ENCODE measurements at regions not wholly inside any gene's neighbourhood (a gene's known extent, or its start where the extent isn't known, plus 50 kb on each side); places are given as distances from the start of the nearest gene placed in this dataset.

- no peak for TF ChIP-seq CTCF (IDR thresholded peaks at IDR 0.05; ENCODE audit: unreplicated experiment in 3 of 3)
- H3K4me1 Mint-ChIP-seq, result peaks cover 41% of the 10 kb centered on the region
- H3K27ac Mint-ChIP-seq, result peak overlapping the region; percentile 21 to 51 (median 37)
- no peak overlapping the region for H3K4me3 Mint-ChIP-seq
- H3K9me3 Mint-ChIP-seq, result no peaks in the 10 kb centered on the region
- H3K36me3 Mint-ChIP-seq (ENCODE audit: low read depth), result no peaks in the 10 kb centered on the region
- H3K27me3 Mint-ChIP-seq (ENCODE audit: low read depth), result peaks cover 3% of the 10 kb centered on the region
Observed at GRCh38 chr5:82334856-82335255, 56.7 kb upstream of the RPS23 start.

GRCh38 chr5:82334085-82334692 is 56.0 kb upstream of the RPS23 start:
- H3K36me3 Mint-ChIP-seq (ENCODE audit: low read depth), result no peaks in the 10 kb centered on the region
- peak overlapping the region; percentile 21 to 51 (median 37) for H3K27ac Mint-ChIP-seq
- H3K4me1 Mint-ChIP-seq, result peaks cover 37% of the 10 kb centered on the region
- H3K27me3 Mint-ChIP-seq (ENCODE audit: low read depth), result peaks cover 3% of the 10 kb centered on the region
- no peak overlapping the region for H3K4me3 Mint-ChIP-seq
- no peaks in the 10 kb centered on the region for H3K9me3 Mint-ChIP-seq
- TF ChIP-seq CTCF (IDR thresholded peaks at IDR 0.05; ENCODE audit: unreplicated experiment in 3 of 3), result no peak

- no peak for TF ChIP-seq CTCF (IDR thresholded peaks at IDR 0.05; ENCODE audit: unreplicated experiment in 3 of 3)
- Mint-ChIP-seq H3K27ac (no peak overlapping the region), H3K9me3 (peaks cover 4% of the 10 kb centered on the region), H3K36me3 (ENCODE audit: low read depth) (no peaks in the 10 kb centered on the region), H3K4me3 (no peak overlapping the region), H3K4me1 (peaks cover 32% of the 10 kb centered on the region), H3K27me3 (ENCODE audit: low read depth) (peaks cover 3% of the 10 kb centered on the region)
Observed at GRCh38 chr5:82332886-82333615, 54.9 kb upstream of the RPS23 start.

- TF ChIP-seq CTCF (IDR thresholded peaks at IDR 0.05; ENCODE audit: unreplicated experiment in 3 of 3), result no peak
- no peak overlapping the region for H3K27ac Mint-ChIP-seq
- H3K27me3 Mint-ChIP-seq (ENCODE audit: low read depth), result peaks cover 3% of the 10 kb centered on the region
- peaks cover 4% of the 10 kb centered on the region for H3K9me3 Mint-ChIP-seq
- H3K36me3 Mint-ChIP-seq (ENCODE audit: low read depth), result no peaks in the 10 kb centered on the region
- no peak overlapping the region for H3K4me3 Mint-ChIP-seq
- peaks cover 27% of the 10 kb centered on the region for H3K4me1 Mint-ChIP-seq
Observed at GRCh38 chr5:82332064-82332855, 54.1 kb upstream of the RPS23 start.

- no peak for TF ChIP-seq CTCF (IDR thresholded peaks at IDR 0.05; ENCODE audit: unreplicated experiment in 3 of 3)
- peaks cover 20% of the 10 kb centered on the region for H3K4me1 Mint-ChIP-seq
- H3K36me3 Mint-ChIP-seq (ENCODE audit: low read depth), result no peaks in the 10 kb centered on the region
- no peaks in the 10 kb centered on the region for H3K27me3 Mint-ChIP-seq (ENCODE audit: low read depth)
- peaks cover 4% of the 10 kb centered on the region for H3K9me3 Mint-ChIP-seq
- H3K27ac Mint-ChIP-seq, result no peak overlapping the region
- no peak overlapping the region for H3K4me3 Mint-ChIP-seq
Observed at GRCh38 chr5:82331557-82331956, 53.4 kb upstream of the RPS23 start.

Measured in nephron (organoid).